ENCODE measurements at regions not wholly inside any gene's neighbourhood (a gene's known extent, or its start where the extent isn't known, plus 50 kb on each side); places are given as distances from the start of the nearest gene placed in this dataset.

- dilution Hi-C loops (cut with MboI; ENCODE audit: extremely low pct_ligation_motif_present, low sequenced_read_pairs): no loop called here
- Histone ChIP-seq H4K20me1 (replicated peaks; ENCODE audit: control insufficient read depth, extremely low read depth, insufficient read depth, low read length) (no peaks in the 10 kb centered on the region), H3K4me1 (ENCODE audit: control insufficient read depth, extremely low read depth, insufficient read depth, low read length) (no peaks in the 10 kb centered on the region)
These were observed 1136.4 kb downstream of the MRPL39 start for GRCh38 chr21:24470852-24471251.

More at GRCh38 chr21:24470852-24471251, 1136.4 kb downstream of the MRPL39 start:
- Histone ChIP-seq H3K36me3 (ENCODE audit: control insufficient read depth in 2 of 2, extremely low read depth in 1 of 2, insufficient read depth in 2 of 2, low read length in 2 of 2) (no peaks in the 10 kb centered on the region), H3K79me2 (ENCODE audit: control insufficient read depth, insufficient read depth, low read length) (no peaks in the 10 kb centered on the region), H3K4me3 (replicated peaks in 1 of 3; ENCODE audit: insufficient read depth in 1 of 3, low read depth in 1 of 3, low read length in 3 of 3) (no peak overlapping the region), H3K9me1 (replicated peaks; ENCODE audit: control insufficient read depth, extremely low read depth, insufficient read depth, low read length) (no peaks in the 10 kb centered on the region), H3K9ac (replicated peaks; ENCODE audit: extremely low read depth, insufficient read depth, low read length) (no peak overlapping the region), H3K27ac (ENCODE audit: insufficient read depth, low read depth, low read length) (no peak overlapping the region), H3K4me2 (ENCODE audit: insufficient read depth, low read length) (no peak overlapping the region), H3K27me3 (ENCODE audit: control insufficient read depth in 2 of 2, insufficient read depth in 2 of 2, low read length in 2 of 2) (no peaks in the 10 kb centered on the region), H3K9me3 (replicated peaks; ENCODE audit: control insufficient read depth, insufficient read depth, low read length) (no peaks in the 10 kb centered on the region), H2AFZ (ENCODE audit: low read depth, low read length) (no peak overlapping the region)
- no peak for FAIRE-seq
- POLR2A ChIA-PET: no interaction called here
- no peak for DNase-seq (ENCODE audit: low read depth, low spot score)
- intact Hi-C loops (cut with micrococcal nuclease): no loop called here
- CTCF ChIA-PET: no interaction called here
- no TSS peak for BruUV-seq (replicated peaks)
- no peak for TF ChIP-seq MAX (IDR thresholded peaks at IDR 0.05; ENCODE audit: insufficient read depth, insufficient read length)
- no peak for TF ChIP-seq MYC (IDR thresholded peaks at IDR 0.05; ENCODE audit: low read depth, low read length)
- no peak for TF ChIP-seq FOS (IDR thresholded peaks at IDR 0.05; ENCODE audit: borderline replicate concordance, insufficient read depth, low read length)
- no peak for TF ChIP-seq EZH2 (IDR thresholded peaks at IDR 0.05; ENCODE audit: borderline replicate concordance, low read depth, low read length, severe bottlenecking)
- no peak for TF ChIP-seq POLR2A (IDR thresholded peaks at IDR 0.05; ENCODE audit: low read depth, low read length)
- TF ChIP-seq POLR2AphosphoS5 (IDR thresholded peaks at IDR 0.05; ENCODE audit: insufficient read depth, low read depth, low read length): no peak
- no peak for TF ChIP-seq JUN (IDR thresholded peaks at IDR 0.05; ENCODE audit: borderline replicate concordance, insufficient read depth, insufficient read length, low read depth)
- TF ChIP-seq GATA2 (IDR thresholded peaks at IDR 0.05; ENCODE audit: insufficient read depth, insufficient read length, low read depth, low read length): no peak
- TF ChIP-seq CTCF (IDR thresholded peaks at IDR 0.05; ENCODE audit: extremely low read depth in 1 of 2, insufficient read depth in 1 of 2, low read depth in 1 of 2, low read length in 2 of 2): no peak

Data from endothelial cell of umbilical vein (primary cell).